ENCODE measurements at regions not wholly inside any gene's neighbourhood (a gene's known extent, or its start where the extent isn't known, plus 50 kb on each side); places are given as distances from the start of the nearest gene placed in this dataset.

DNA sequence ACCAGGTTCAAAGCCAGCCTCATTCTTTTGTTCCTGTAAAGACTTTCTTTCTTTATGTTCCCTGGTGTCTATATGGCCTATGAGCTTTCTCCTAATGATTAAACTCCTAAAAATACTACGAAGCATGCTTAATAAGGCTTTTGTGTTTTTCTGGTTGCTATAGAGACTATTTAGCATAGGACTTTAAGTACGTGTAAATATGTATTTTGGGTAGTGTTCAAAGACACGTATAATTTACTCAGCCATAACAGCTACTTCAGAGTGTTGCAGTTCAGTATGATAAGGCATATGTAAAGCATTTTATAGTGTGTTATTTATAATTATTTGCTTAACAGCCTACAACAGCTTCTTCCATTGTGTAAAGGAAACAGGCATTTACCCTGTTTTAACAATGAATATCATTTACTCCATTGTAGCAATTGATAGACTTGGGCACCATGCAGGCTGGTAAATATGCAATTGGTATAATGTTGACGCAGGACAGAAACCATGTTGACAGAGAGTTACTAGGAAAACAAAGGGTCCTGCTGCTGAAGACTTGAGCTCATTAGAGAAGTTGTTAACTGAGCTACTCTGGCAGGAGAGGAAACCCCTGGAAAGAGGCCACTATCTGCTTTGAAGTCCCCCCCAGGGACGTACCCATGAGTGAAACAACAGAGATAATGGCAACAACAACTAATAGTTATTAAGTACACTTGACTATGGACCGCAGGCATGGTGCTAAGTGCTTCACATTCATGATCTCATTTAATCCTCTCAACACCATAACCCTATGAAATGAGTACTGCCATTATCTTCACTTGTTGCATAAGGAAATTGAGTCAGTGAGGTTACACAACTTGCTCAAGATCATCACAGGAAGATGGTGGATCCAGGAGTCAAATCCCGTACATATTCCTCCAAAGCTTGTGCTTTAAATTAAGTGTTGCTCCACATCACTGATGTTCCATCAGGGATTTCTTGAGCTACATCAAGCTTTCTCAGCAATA is 342.2 kb upstream of the DYNLRB2 start:
- H3K27me3 ChIP-seq, result no peaks in the 10 kb centered on the region
- peak in 1 of 2 donors; percentile 57 for DNase-seq
- no peak overlapping the region for H3K4me3 ChIP-seq
- no peaks in the 10 kb centered on the region for H3K36me3 ChIP-seq
- TF ChIP-seq, protein P1, sequence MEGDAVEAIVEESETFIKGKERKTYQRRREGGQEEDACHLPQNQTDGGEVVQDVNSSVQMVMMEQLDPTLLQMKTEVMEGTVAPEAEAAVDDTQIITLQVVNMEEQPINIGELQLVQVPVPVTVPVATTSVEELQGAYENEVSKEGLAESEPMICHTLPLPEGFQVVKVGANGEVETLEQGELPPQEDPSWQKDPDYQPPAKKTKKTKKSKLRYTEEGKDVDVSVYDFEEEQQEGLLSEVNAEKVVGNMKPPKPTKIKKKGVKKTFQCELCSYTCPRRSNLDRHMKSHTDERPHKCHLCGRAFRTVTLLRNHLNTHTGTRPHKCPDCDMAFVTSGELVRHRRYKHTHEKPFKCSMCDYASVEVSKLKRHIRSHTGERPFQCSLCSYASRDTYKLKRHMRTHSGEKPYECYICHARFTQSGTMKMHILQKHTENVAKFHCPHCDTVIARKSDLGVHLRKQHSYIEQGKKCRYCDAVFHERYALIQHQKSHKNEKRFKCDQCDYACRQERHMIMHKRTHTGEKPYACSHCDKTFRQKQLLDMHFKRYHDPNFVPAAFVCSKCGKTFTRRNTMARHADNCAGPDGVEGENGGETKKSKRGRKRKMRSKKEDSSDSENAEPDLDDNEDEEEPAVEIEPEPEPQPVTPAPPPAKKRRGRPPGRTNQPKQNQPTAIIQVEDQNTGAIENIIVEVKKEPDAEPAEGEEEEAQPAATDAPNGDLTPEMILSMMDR (IDR thresholded peaks at IDR 0.05), result no peak
- TF ChIP-seq POLR2AphosphoS5 (IDR thresholded peaks at IDR 0.05), result no peak
- no peak for TF ChIP-seq POLR2A (IDR thresholded peaks at IDR 0.05)
- no peak for TF ChIP-seq EP300 (IDR thresholded peaks at IDR 0.05)
- H3K9me3 ChIP-seq, result no peaks in the 10 kb centered on the region
- H3K4me1 ChIP-seq, result peaks cover 0 to 11% (median 0%) of the 10 kb centered on the region in 4 donors
- no peak overlapping the region for H3K27ac ChIP-seq
- 33 to 59% (median 42%) methylated on average over 7 of the region's 7 CpGs for WGBS, 5 donors
- intact Hi-C loops (cut with DNase I; ENCODE audit: low total_unique reads), result no loop called here

DNA sequence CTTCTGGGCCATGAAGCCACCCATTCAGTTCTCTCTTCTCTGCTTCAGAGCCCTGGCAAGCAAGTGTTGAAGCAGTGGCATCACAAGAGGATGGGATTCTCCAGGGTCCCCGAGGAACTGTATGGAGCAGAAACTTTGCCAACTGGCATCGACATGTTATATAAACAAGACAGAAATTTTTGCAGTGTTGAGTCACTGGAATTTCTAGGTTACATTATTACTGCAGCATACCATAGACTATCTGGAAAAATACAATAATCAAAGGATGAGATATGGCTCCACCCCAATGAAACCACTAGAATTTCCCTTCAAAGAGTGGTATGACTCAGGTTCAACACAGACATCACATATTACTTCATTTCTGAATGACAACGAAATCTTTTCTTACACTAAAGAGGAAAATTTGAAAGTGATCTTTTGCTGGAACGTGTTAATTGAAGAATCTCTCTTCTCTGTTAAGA is 343.0 kb upstream of the DYNLRB2 start:
- intact Hi-C loops (cut with DNase I; ENCODE audit: low total_unique reads), result no loop called here
- peak in 1 of 2 donors; percentile 52 for DNase-seq
- 20 to 37% (median 31%) methylated on average over 4 of the region's 4 CpGs for WGBS, 5 donors

DNA sequence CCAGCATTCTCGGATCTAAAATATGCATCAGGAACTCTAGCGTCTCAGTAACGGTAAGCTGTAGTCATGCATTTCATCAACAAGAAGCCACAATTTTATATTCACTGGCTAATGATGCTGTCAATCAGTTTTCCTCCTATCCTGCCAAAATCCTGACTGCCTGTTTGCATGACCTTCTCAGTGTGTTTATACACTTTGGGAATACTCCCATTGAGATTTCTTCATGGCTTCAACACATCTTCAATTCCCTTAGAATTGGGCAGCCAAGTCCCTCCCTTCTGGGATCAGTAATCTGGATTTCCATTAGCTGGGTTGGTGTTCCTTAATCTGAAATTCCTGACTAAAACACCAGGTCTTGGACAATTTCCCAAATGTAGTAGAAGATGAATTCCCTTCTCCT is 348.9 kb upstream of the DYNLRB2 start:
- 66 to 89% (median 82%) methylated on average over 3 of the region's 3 CpGs for WGBS, 5 donors
- no peak for TF ChIP-seq POLR2A (IDR thresholded peaks at IDR 0.05)
- TF ChIP-seq EP300 (IDR thresholded peaks at IDR 0.05), result no peak
- TF ChIP-seq, protein P1 (IDR thresholded peaks at IDR 0.05), result no peak
- TF ChIP-seq POLR2AphosphoS5 (IDR thresholded peaks at IDR 0.05), result no peak
- H3K36me3 ChIP-seq, result no peaks in the 10 kb centered on the region
- intact Hi-C loops (cut with DNase I; ENCODE audit: low total_unique reads), result no loop called here
- no peaks in the 10 kb centered on the region for H3K4me1 ChIP-seq
- DNase-seq, result peak in 1 of 2 donors; percentile 27
- H3K27me3 ChIP-seq, result no peaks in the 10 kb centered on the region
- no peak overlapping the region for H3K4me3 ChIP-seq
- no peaks in the 10 kb centered on the region for H3K9me3 ChIP-seq
- no peak overlapping the region for H3K27ac ChIP-seq

More for the DNA sequence above, 343.0 kb upstream of the DYNLRB2 start:
- Histone ChIP-seq H3K36me3 (no peaks in the 10 kb centered on the region), H3K27me3 (no peaks in the 10 kb centered on the region), H3K4me1 (peaks cover 0 to 11% (median 0%) of the 10 kb centered on the region in 4 donors), H3K4me3 (no peak overlapping the region), H3K27ac (no peak overlapping the region), H3K9me3 (no peaks in the 10 kb centered on the region)
- TF ChIP-seq POLR2AphosphoS5 (IDR thresholded peaks at IDR 0.05) (no peak), POLR2A (IDR thresholded peaks at IDR 0.05) (no peak), EP300 (IDR thresholded peaks at IDR 0.05) (no peak)
- TF ChIP-seq, protein P1 (IDR thresholded peaks at IDR 0.05), result no peak

DNA sequence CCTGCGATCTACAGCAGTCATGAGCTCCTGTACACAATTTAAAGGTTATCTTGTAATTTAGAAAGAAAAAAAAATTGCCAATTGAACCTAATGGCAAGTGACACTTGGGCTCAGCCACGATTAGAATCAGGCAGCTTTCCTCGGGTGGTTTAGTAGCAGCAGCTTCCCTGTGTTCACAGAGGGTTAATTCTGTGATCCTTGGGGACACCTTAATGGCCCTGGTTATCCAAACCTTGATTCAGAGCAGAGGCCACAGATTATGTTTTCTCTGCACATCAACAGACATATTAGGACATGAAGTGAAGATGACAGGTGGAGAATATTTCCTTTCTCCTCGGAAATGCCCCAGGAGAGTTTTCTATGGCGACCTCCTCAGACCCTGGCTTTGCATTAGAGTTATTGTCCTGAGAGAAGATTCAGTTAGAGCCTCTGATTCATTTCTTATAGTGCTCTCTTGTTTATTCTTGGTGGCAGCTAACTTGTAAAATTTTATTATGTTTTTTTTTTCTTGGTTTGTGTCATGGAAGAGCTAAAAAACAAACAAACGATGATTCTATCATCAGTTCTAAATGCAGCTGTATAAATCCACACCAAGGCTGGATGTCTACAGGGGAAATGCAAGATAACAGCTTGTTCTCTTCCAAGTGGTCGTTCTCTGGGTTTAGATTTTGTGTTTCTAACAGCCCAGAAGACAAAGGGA is 351.2 kb upstream of the DYNLRB2 start:
- no peaks in the 10 kb centered on the region for H3K9me3 ChIP-seq
- H3K4me1 ChIP-seq, result no peaks in the 10 kb centered on the region
- WGBS, 5 donors, result 68 to 75% (median 74%) methylated on average over 7 of the region's 7 CpGs
- TF ChIP-seq POLR2AphosphoS5 (IDR thresholded peaks at IDR 0.05) (no peak), EP300 (IDR thresholded peaks at IDR 0.05) (no peak), POLR2A (IDR thresholded peaks at IDR 0.05) (no peak)
- TF ChIP-seq, protein P1 (IDR thresholded peaks at IDR 0.05), result no peak
- no peak for DNase-seq
- no peak overlapping the region for H3K4me3 ChIP-seq
- H3K27me3 ChIP-seq, result no peaks in the 10 kb centered on the region
- intact Hi-C loops (cut with DNase I; ENCODE audit: low total_unique reads), result no loop called here
- no peak overlapping the region for H3K27ac ChIP-seq
- H3K36me3 ChIP-seq, result no peaks in the 10 kb centered on the region
